Testis (tissue), 2 donors: ENCODE measurements at regions not wholly inside any gene's neighbourhood (a gene's known extent, or its start where the extent isn't known, plus 50 kb on each side); places are given as distances from the start of the nearest gene placed in this dataset.
"Not testable (repeated sequence)": the region's sequence is repeated elsewhere in the genome, so short reads cannot be mapped to it uniquely, and the experiment has no call there.

ENCODE experiments used
- CTCF ChIP-seq, 3 experiments: fragments of 450-650 bp in 2 of 3; fragments of 200-600 bp in 1 of 3; sonication (generic) in 1 of 3; IDR thresholded peaks; one replicate each; pipeline ENCODE4 v1.5.1; 2016 to 2019; ENCODE audit warnings: antibody characterized with exemption in 3 of 3, mild to moderate bottlenecking in 2 of 3, moderate library complexity in 1 of 3
- POLR2A ChIP-seq: fragments of 450-650 bp; IDR thresholded peaks from one replicate; pipeline ENCODE4 v1.6.1; 2017; ENCODE audit warnings: antibody characterized with exemption, mild to moderate bottlenecking, moderate library complexity

GRCh38 chr11:3531280-3531679 lies 110.5 kb downstream of the ART5 start:
- TF ChIP-seq CTCF (IDR thresholded peaks at IDR 0.05); POLR2A: not testable (repeated sequence)
